Mesenchymal stem cell (in vitro differentiated cells and primary cell): ENCODE measurements at regions not wholly inside any gene's neighbourhood (a gene's known extent, or its start where the extent isn't known, plus 50 kb on each side); places are given as distances from the start of the nearest gene placed in this dataset.

Source experiments
- DNase-seq: peaks from one replicate; pipeline ENCODE4 v3.0.0-alpha.2; 2013
- H2AFZ ChIP-seq: one replicate; pipeline ENCODE4 v1.6.1; 2013; ENCODE audit warnings: low read depth, mild to moderate bottlenecking, control low read depth, inconsistent platforms, low read length, moderate library complexity
- H2AK5ac ChIP-seq: 2 replicates; pipeline ENCODE4 v1.6.1; 2013; ENCODE audit warnings: low read length, moderate library complexity, mild to moderate bottlenecking, inconsistent platforms; ENCODE audit not compliant: severe bottlenecking
- H2BK120ac ChIP-seq: one replicate; pipeline ENCODE4 v1.6.1; 2013; ENCODE audit warnings: low read depth, mild to moderate bottlenecking, inconsistent platforms, low read length, moderate library complexity
- H2BK12ac ChIP-seq, 2 experiments: one replicate each; pipeline ENCODE4 v1.6.1; 2013; ENCODE audit warnings: inconsistent platforms in 2 of 2, low read length in 2 of 2, mild to moderate bottlenecking in 2 of 2, moderate library complexity in 2 of 2, control low read depth in 1 of 2
- H2BK15ac ChIP-seq: one replicate; pipeline ENCODE4 v1.6.1; 2013; ENCODE audit warnings: mild to moderate bottlenecking, low read depth, inconsistent platforms; ENCODE audit not compliant: poor library complexity, severe bottlenecking
- H2BK5ac ChIP-seq: 2 replicates; pipeline ENCODE4 v1.6.1; 2013; ENCODE audit warnings: low read depth, mild to moderate bottlenecking, low read length, control low read depth, inconsistent platforms; ENCODE audit not compliant: poor library complexity, severe bottlenecking
- H3K14ac ChIP-seq, 2 experiments: one replicate each; pipeline ENCODE4 v1.6.1; 2013; ENCODE audit warnings: inconsistent platforms in 2 of 2, low read length in 2 of 2, control low read depth in 1 of 2, mild to moderate bottlenecking in 1 of 2, moderate library complexity in 1 of 2
- H3K18ac ChIP-seq, 2 experiments: one replicate each; pipeline ENCODE4 v1.6.1; 2013; ENCODE audit warnings: inconsistent platforms in 2 of 2, low read length in 2 of 2, control low read depth in 1 of 2, low read depth in 1 of 2, mild to moderate bottlenecking in 1 of 2
- H3K23ac ChIP-seq, 2 experiments: one replicate each; pipeline ENCODE4 v1.6.1; 2013; ENCODE audit warnings: inconsistent platforms in 2 of 2, low read length in 2 of 2, mild to moderate bottlenecking in 2 of 2, moderate library complexity in 2 of 2, control low read depth in 1 of 2
- H3K27ac ChIP-seq: 2 replicates; pipeline ENCODE4 v1.5.1; 2013; ENCODE audit warnings: mild to moderate bottlenecking, moderate library complexity, low read length, control low read depth, inconsistent platforms; ENCODE audit not compliant: poor library complexity, severe bottlenecking
- H3K27me3 ChIP-seq, 2 experiments: 2 replicates each; pipeline versions ENCODE4 v1.6.1 to v1.7.0; 2013; ENCODE audit warnings: low read length in 2 of 2, mild to moderate bottlenecking in 2 of 2, moderate library complexity in 2 of 2, control low read depth in 1 of 2, inconsistent platforms in 1 of 2; ENCODE audit not compliant: control insufficient read depth in 1 of 2, insufficient read depth in 1 of 2
- H3K36me3 ChIP-seq, 2 experiments: 2 replicates each; pipeline versions ENCODE4 v1.6.1 to v1.7.0; 2013; ENCODE audit warnings: low read length in 2 of 2, control low read depth in 1 of 2, inconsistent platforms in 1 of 2, low read depth in 1 of 2, mild to moderate bottlenecking in 1 of 2; ENCODE audit not compliant: insufficient read depth in 2 of 2, control insufficient read depth in 1 of 2
- H3K4ac ChIP-seq, 2 experiments: one replicate each; pipeline ENCODE4 v1.6.1; 2013; ENCODE audit warnings: inconsistent platforms in 2 of 2, low read length in 2 of 2, mild to moderate bottlenecking in 2 of 2, moderate library complexity in 2 of 2, control low read depth in 1 of 2, low read depth in 1 of 2
- H3K4me1 ChIP-seq: 2 replicates; pipeline ENCODE4 v1.6.1; 2013; ENCODE audit warnings: low read depth, low read length, control low read depth; ENCODE audit not compliant: control insufficient read depth, insufficient read depth
- H3K4me2 ChIP-seq: 2 replicates; pipeline ENCODE4 v1.6.1; 2013; ENCODE audit warnings: low read length, mild to moderate bottlenecking, inconsistent platforms; ENCODE audit not compliant: poor library complexity, severe bottlenecking
- H3K4me3 ChIP-seq, 2 experiments: 2 replicates each; pipeline versions ENCODE4 v1.5.1 to v1.7.0; 2013; ENCODE audit warnings: low read length in 2 of 2, mild to moderate bottlenecking in 2 of 2, control low read depth in 1 of 2, low read depth in 1 of 2; ENCODE audit not compliant: insufficient read depth in 1 of 2
- H3K79me1 ChIP-seq: replicated peaks from 2 replicates; pipeline ENCODE4 v1.6.1; 2013; ENCODE audit warnings: mild to moderate bottlenecking, control low read depth, low read length, inconsistent platforms; ENCODE audit not compliant: poor library complexity, severe bottlenecking
- H3K9ac ChIP-seq: 2 replicates; pipeline ENCODE4 v1.7.0; 2013; ENCODE audit warnings: mild to moderate bottlenecking, low read length, moderate library complexity
- H3K9me3 ChIP-seq: 2 replicates; pipeline ENCODE4 v1.7.0; 2013; ENCODE audit warnings: mild to moderate bottlenecking, low read length; ENCODE audit not compliant: control insufficient read depth
- H4K8ac ChIP-seq: one replicate; pipeline ENCODE4 v1.6.1; 2013; ENCODE audit warnings: inconsistent platforms, mild to moderate bottlenecking, low read length, moderate library complexity
- H4K91ac ChIP-seq: one replicate; pipeline ENCODE4 v1.6.1; 2013; ENCODE audit warnings: mild to moderate bottlenecking, low read length, inconsistent platforms
- WGBS: methylation state at CpG from one replicate; pipeline ENCODE4 v1.1.7; 2013; ENCODE audit warnings: mixed read lengths; 5-methylcytosine and 5-hydroxymethylcytosine counted together

GRCh38 chr6:97917369-97917768 lies 634.4 kb upstream of the MMS22L start:
- no peak overlapping the region for H2BK15ac ChIP-seq
- no peak overlapping the region for H2BK5ac ChIP-seq
- DNase-seq = no peak
- H3K9ac ChIP-seq = no peak overlapping the region
- no peak overlapping the region for H2BK12ac ChIP-seq
- no peak overlapping the region for H4K8ac ChIP-seq
- no peak overlapping the region for H2AFZ ChIP-seq
- H3K79me1 ChIP-seq = no peaks in the 10 kb centered on the region
- H3K4me3 ChIP-seq = no peak overlapping the region
- H3K27me3 ChIP-seq = no peaks in the 10 kb centered on the region
- no peak overlapping the region for H3K23ac ChIP-seq
- no peak overlapping the region for H2AK5ac ChIP-seq
- H3K36me3 ChIP-seq = no peaks in the 10 kb centered on the region
- WGBS = 93% methylated on average over 1 of the region's 1 CpG
- no peak overlapping the region for H3K4ac ChIP-seq
- no peak overlapping the region for H3K14ac ChIP-seq
- no peak overlapping the region for H3K4me2 ChIP-seq
- H3K27ac ChIP-seq = no peak overlapping the region
- no peaks in the 10 kb centered on the region for H3K4me1 ChIP-seq
- H3K9me3 ChIP-seq = no peaks in the 10 kb centered on the region
- H3K18ac ChIP-seq = no peak overlapping the region
- no peak overlapping the region for H2BK120ac ChIP-seq
- H4K91ac ChIP-seq = no peak overlapping the region

GRCh38 chr6:97919046-97919445 lies 636.0 kb upstream of the MMS22L start:
- Histone ChIP-seq H2AK5ac (no peak overlapping the region), H2BK5ac (no peak overlapping the region)
- WGBS = 92% methylated on average over 1 of the region's 3 CpGs

GRCh38 chr6:97919631-97920030 lies 636.6 kb upstream of the MMS22L start:
- no peak overlapping the region for H2BK120ac ChIP-seq
- H3K27ac ChIP-seq = no peak overlapping the region
- no peak overlapping the region for H2BK12ac ChIP-seq
- no peak overlapping the region for H2BK5ac ChIP-seq
- no peak overlapping the region for H3K4me3 ChIP-seq
- no peak overlapping the region for H2AFZ ChIP-seq
- no peak overlapping the region for H3K9ac ChIP-seq
- no peaks in the 10 kb centered on the region for H3K4me1 ChIP-seq
- no peaks in the 10 kb centered on the region for H3K27me3 ChIP-seq
- H2AK5ac ChIP-seq = no peak overlapping the region
- no peak overlapping the region for H3K4ac ChIP-seq
- H4K8ac ChIP-seq = no peak overlapping the region
- no peak overlapping the region for H2BK15ac ChIP-seq
- no peaks in the 10 kb centered on the region for H3K79me1 ChIP-seq
- no peak overlapping the region for H3K18ac ChIP-seq
- no peak for DNase-seq
- H3K9me3 ChIP-seq = no peaks in the 10 kb centered on the region
- no peaks in the 10 kb centered on the region for H3K36me3 ChIP-seq
- no peak overlapping the region for H4K91ac ChIP-seq
- no peak overlapping the region for H3K4me2 ChIP-seq
- no peak overlapping the region for H3K14ac ChIP-seq
- H3K23ac ChIP-seq = no peak overlapping the region

More at GRCh38 chr6:97919046-97919445, 636.0 kb upstream of the MMS22L start:
- Histone ChIP-seq H3K9me3 (no peaks in the 10 kb centered on the region), H3K4me1 (no peaks in the 10 kb centered on the region), H3K4me2 (no peak overlapping the region), H4K91ac (no peak overlapping the region), H3K27me3 (no peaks in the 10 kb centered on the region), H3K27ac (no peak overlapping the region), H3K4ac (no peak overlapping the region), H3K4me3 (no peak overlapping the region), H3K36me3 (no peaks in the 10 kb centered on the region), H2BK15ac (no peak overlapping the region), H2AFZ (no peak overlapping the region), H3K23ac (no peak overlapping the region), H3K79me1 (no peaks in the 10 kb centered on the region), H2BK120ac (no peak overlapping the region), H2BK12ac (no peak overlapping the region), H3K18ac (no peak overlapping the region), H3K14ac (no peak overlapping the region), H4K8ac (no peak overlapping the region), H3K9ac (no peak overlapping the region)
- no peak for DNase-seq

- Histone ChIP-seq H3K18ac (no peak overlapping the region), H3K4me2 (no peak overlapping the region), H2BK5ac (no peak overlapping the region), H3K4ac (no peak overlapping the region), H3K79me1 (no peaks in the 10 kb centered on the region), H3K9me3 (no peaks in the 10 kb centered on the region), H3K36me3 (no peaks in the 10 kb centered on the region), H2BK120ac (no peak overlapping the region), H3K23ac (no peak overlapping the region), H2BK12ac (no peak overlapping the region), H2AK5ac (no peak overlapping the region), H3K27ac (no peak overlapping the region), H3K14ac (no peak overlapping the region), H3K4me3 (no peak overlapping the region), H3K4me1 (no peaks in the 10 kb centered on the region), H4K8ac (no peak overlapping the region), H2AFZ (no peak overlapping the region), H3K27me3 (no peaks in the 10 kb centered on the region), H2BK15ac (no peak overlapping the region), H3K9ac (no peak overlapping the region), H4K91ac (no peak overlapping the region)
- DNase-seq = no peak
- 93% methylated on average over 1 of the region's 2 CpGs for WGBS
Measured at GRCh38 chr6:97923249-97923648, 640.2 kb upstream of the MMS22L start.
